ENCODE measurements at regions not wholly inside any gene's neighbourhood (a gene's known extent, or its start where the extent isn't known, plus 50 kb on each side); places are given as distances from the start of the nearest gene placed in this dataset.

GRCh38 chr6:21859193-21859735, 265.7 kb downstream of the SOX4 start:
- no peak overlapping the region; a peak in 1 of 7 replicates for H3K27ac Mint-ChIP-seq
- no peaks in the 10 kb centered on the region for H3K27me3 Mint-ChIP-seq (ENCODE audit: low read depth)
- Histone ChIP-seq H2AK5ac (ENCODE audit: insufficient read length, low read length) (no peak overlapping the region), H2BK20ac (ENCODE audit: low read depth, low read length, poor library complexity, severe bottlenecking) (no peak overlapping the region), H2BK15ac (ENCODE audit: low read depth, low read length) (no peak overlapping the region), H3K79me1 (ENCODE audit: insufficient read depth, low read depth, low read length, poor library complexity, severe bottlenecking) (peaks cover 9% of the 10 kb centered on the region), H3K4me2 (ENCODE audit: insufficient read depth, insufficient read length, low read length) (no peak overlapping the region), H3K4ac (ENCODE audit: low read depth, low read length) (no peak overlapping the region), H4K20me1 (ENCODE audit: control insufficient read depth, insufficient read depth, insufficient read length) (no peaks in the 10 kb centered on the region), H3K79me2 (ENCODE audit: insufficient read depth, low read length) (peaks cover 4% of the 10 kb centered on the region; the same call in 1 of the 2 replicates), H3K56ac (ENCODE audit: insufficient read length, low read depth, low read length) (no peak overlapping the region), H2BK12ac (ENCODE audit: insufficient read length, low read depth, low read length) (no peak overlapping the region), H3K4me1 (ENCODE audit: insufficient read depth, low read length) (no peaks in the 10 kb centered on the region), H3K18ac (ENCODE audit: insufficient read length, low read depth, low read length) (no peak overlapping the region), H4K91ac (ENCODE audit: insufficient read length, low read depth, low read length) (no peak overlapping the region), H4K8ac (replicated peaks; ENCODE audit: insufficient read length, low read depth, low read length) (no peak overlapping the region), H3T11ph (ENCODE audit: low read length) (no peak overlapping the region), H3K27ac (ENCODE audit: insufficient read length, low read depth, low read length) (no peak overlapping the region), H3K14ac (ENCODE audit: insufficient read depth, low read length) (no peak overlapping the region), H3K23ac (ENCODE audit: insufficient read length, low read depth, low read length) (no peak overlapping the region), H3K27me3 (ENCODE audit: insufficient read depth, low read length) (no peaks in the 10 kb centered on the region), H4K5ac (ENCODE audit: insufficient read length, low read depth, low read length) (no peak overlapping the region), H2BK120ac (ENCODE audit: low read depth, low read length, poor library complexity, severe bottlenecking) (no peak overlapping the region), H3K9me3 (ENCODE audit: control insufficient read depth, low read depth, low read length) (no peaks in the 10 kb centered on the region), H3K9ac (ENCODE audit: extremely low read depth, insufficient read length, low read length) (no peak overlapping the region), H3K23me2 (ENCODE audit: insufficient read length, low read depth, low read length, poor library complexity, severe bottlenecking) (no peaks in the 10 kb centered on the region), H2BK5ac (ENCODE audit: insufficient read length, low read length) (no peak overlapping the region), H2AFZ (ENCODE audit: low read length) (no peak overlapping the region)
- no peak for TF ChIP-seq CTCF (conservative IDR thresholded peaks at IDR 0.05)
- no peak for DNase-seq
- H3K4me3 Mint-ChIP-seq, result no peak overlapping the region
- peaks cover 0 to 7% of the 10 kb centered on the region in 2 experiments; a peak in 1 of 5 replicates for H3K9me3 Mint-ChIP-seq
- WGBS (ENCODE audit: extremely low coverage, insufficient read length, low lambda C conversion rate), result no CpG with 5 or more reads among the region's 6 CpGs
- peaks cover 0 to 5% of the 10 kb centered on the region in 2 experiments; a peak in 1 of 4 replicates for H3K4me1 Mint-ChIP-seq
- peaks cover 22 to 47% (median 43%) of the 10 kb centered on the region in 3 experiments; a peak in 6 of 7 replicates for H3K36me3 Mint-ChIP-seq (ENCODE audit: insufficient read depth in 1 of 3, low read depth in 3 of 3)
